Fibroblast of skin of scalp (primary cell): ENCODE measurements at regions not wholly inside any gene's neighbourhood (a gene's known extent, or its start where the extent isn't known, plus 50 kb on each side); places are given as distances from the start of the nearest gene placed in this dataset.

Experiments
- DNase-seq: peaks from one replicate; pipeline ENCODE4 v3.0.0-alpha.2; 2013

GRCh38 chr2:128638341-128639119 lies 319.9 kb upstream of the HS6ST1 start:
- DNase-seq, result peak; percentile 91

- DNase-seq, result no peak
These were observed 320.4 kb upstream of the HS6ST1 start for GRCh38 chr2:128639120-128639477.

- DNase-seq, result no peak
These were observed 321.0 kb upstream of the HS6ST1 start for GRCh38 chr2:128639693-128640092.

GRCh38 chr2:128640166-128640844 lies 321.6 kb upstream of the HS6ST1 start:
- DNase-seq, result no peak

- no peak for DNase-seq
These were observed 322.2 kb upstream of the HS6ST1 start for GRCh38 chr2:128640845-128641360.

- DNase-seq, result no peak
These were observed 322.9 kb upstream of the HS6ST1 start for GRCh38 chr2:128641421-128642080.

GRCh38 chr2:128642316-128642715 lies 323.6 kb upstream of the HS6ST1 start:
- DNase-seq, result no peak

GRCh38 chr2:128642821-128643220 lies 324.2 kb upstream of the HS6ST1 start:
- DNase-seq, result no peak

GRCh38 chr2:128643221-128644065 lies 324.8 kb upstream of the HS6ST1 start:
- no peak for DNase-seq

- no peak for DNase-seq
These were observed 325.5 kb upstream of the HS6ST1 start for GRCh38 chr2:128644156-128644555.

GRCh38 chr2:128644718-128645256 lies 326.1 kb upstream of the HS6ST1 start:
- no peak for DNase-seq

GRCh38 chr2:128645631-128646030 lies 327.0 kb upstream of the HS6ST1 start:
- DNase-seq, result no peak

GRCh38 chr2:128646091-128646490 lies 327.4 kb upstream of the HS6ST1 start:
- DNase-seq, result no peak

- DNase-seq, result no peak
These were observed 328.0 kb upstream of the HS6ST1 start for GRCh38 chr2:128646691-128647090.

- no peak for DNase-seq
These were observed 332.3 kb upstream of the HS6ST1 start for GRCh38 chr2:128651000-128651399.

- DNase-seq, result no peak
These were observed 335.7 kb upstream of the HS6ST1 start for GRCh38 chr2:128654408-128654807.

- DNase-seq, result no peak
These were observed 342.2 kb upstream of the HS6ST1 start for GRCh38 chr2:128660836-128661235.

- no peak for DNase-seq
These were observed 342.6 kb upstream of the HS6ST1 start for GRCh38 chr2:128661311-128661710.

- DNase-seq, result no peak
These were observed 343.4 kb upstream of the HS6ST1 start for GRCh38 chr2:128662051-128662471.

- DNase-seq, result no peak
These were observed 344.8 kb upstream of the HS6ST1 start for GRCh38 chr2:128663371-128664050.

GRCh38 chr2:128664499-128664971 lies 345.9 kb upstream of the HS6ST1 start:
- DNase-seq, result no peak
